ENCODE measurements at regions not wholly inside any gene's neighbourhood (a gene's known extent, or its start where the extent isn't known, plus 50 kb on each side); places are given as distances from the start of the nearest gene placed in this dataset.

DNA sequence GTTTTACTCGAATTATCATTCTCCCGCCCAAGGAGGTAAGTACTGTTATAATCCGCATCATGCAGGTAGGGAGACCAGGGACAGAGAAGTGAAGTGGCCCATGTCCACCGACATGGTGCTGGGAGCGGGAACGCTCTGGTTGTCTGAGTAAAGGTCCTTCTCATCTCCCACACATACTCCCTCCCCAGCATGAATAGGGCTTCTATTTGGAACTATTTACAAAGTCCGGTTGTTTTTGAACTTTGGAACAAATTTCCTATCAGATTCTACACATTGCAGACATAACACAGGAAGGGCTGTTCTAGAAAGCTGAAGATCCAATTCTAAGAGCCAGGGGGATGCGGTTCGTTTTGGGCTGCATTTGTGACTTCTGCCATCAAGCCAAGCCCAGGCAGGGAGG is 94.8 kb upstream of the TLE3 start (continued):
- TF ChIP-seq YY1 (IDR thresholded peaks at IDR 0.05; ENCODE audit: low read depth, low read length), result no peak
- TF ChIP-seq, protein P1, sequence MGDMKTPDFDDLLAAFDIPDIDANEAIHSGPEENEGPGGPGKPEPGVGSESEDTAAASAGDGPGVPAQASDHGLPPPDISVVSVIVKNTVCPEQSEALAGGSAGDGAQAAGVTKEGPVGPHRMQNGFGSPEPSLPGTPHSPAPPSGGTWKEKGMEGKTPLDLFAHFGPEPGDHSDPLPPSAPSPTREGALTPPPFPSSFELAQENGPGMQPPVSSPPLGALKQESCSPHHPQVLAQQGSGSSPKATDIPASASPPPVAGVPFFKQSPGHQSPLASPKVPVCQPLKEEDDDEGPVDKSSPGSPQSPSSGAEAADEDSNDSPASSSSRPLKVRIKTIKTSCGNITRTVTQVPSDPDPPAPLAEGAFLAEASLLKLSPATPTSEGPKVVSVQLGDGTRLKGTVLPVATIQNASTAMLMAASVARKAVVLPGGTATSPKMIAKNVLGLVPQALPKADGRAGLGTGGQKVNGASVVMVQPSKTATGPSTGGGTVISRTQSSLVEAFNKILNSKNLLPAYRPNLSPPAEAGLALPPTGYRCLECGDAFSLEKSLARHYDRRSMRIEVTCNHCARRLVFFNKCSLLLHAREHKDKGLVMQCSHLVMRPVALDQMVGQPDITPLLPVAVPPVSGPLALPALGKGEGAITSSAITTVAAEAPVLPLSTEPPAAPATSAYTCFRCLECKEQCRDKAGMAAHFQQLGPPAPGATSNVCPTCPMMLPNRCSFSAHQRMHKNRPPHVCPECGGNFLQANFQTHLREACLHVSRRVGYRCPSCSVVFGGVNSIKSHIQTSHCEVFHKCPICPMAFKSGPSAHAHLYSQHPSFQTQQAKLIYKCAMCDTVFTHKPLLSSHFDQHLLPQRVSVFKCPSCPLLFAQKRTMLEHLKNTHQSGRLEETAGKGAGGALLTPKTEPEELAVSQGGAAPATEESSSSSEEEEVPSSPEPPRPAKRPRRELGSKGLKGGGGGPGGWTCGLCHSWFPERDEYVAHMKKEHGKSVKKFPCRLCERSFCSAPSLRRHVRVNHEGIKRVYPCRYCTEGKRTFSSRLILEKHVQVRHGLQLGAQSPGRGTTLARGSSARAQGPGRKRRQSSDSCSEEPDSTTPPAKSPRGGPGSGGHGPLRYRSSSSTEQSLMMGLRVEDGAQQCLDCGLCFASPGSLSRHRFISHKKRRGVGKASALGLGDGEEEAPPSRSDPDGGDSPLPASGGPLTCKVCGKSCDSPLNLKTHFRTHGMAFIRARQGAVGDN (IDR thresholded peaks at IDR 0.05), result no peak
- TF ChIP-seq NR2C1 (IDR thresholded peaks at IDR 0.05), result no peak
- TF ChIP-seq IKZF1 (conservative IDR thresholded peaks at IDR 0.05), result no peak
- TF ChIP-seq EGR1 (IDR thresholded peaks at IDR 0.05; ENCODE audit: borderline replicate concordance in 1 of 2, low read depth in 2 of 2, low read length in 2 of 2), result no peak
- TF ChIP-seq MEF2B (IDR thresholded peaks at IDR 0.05; ENCODE audit: partially characterized antibody, poor library complexity, severe bottlenecking), result no peak

GRCh38 chr15:70192041-70192440 is 94.3 kb upstream of the TLE3 start:
- CTCF ChIA-PET, result no interaction called here
- no peak for TF ChIP-seq RUNX3 (IDR thresholded peaks at IDR 0.05; ENCODE audit: low read length)
- no peak for TF ChIP-seq POLR2AphosphoS2 (IDR thresholded peaks at IDR 0.05; ENCODE audit: low read depth, low read length)
- TF ChIP-seq SMC3 (IDR thresholded peaks at IDR 0.05; ENCODE audit: borderline replicate concordance, low read length), result no peak
- TF ChIP-seq ATF3 (IDR thresholded peaks at IDR 0.05; ENCODE audit: borderline replicate concordance, extremely low read depth, low read depth, low read length), result no peak
- no peak for TF ChIP-seq SPI1 (IDR thresholded peaks at IDR 0.05; ENCODE audit: borderline replicate concordance, insufficient read depth, low read depth, low read length)
- no peak for TF ChIP-seq TCF7 (IDR thresholded peaks at IDR 0.05; ENCODE audit: borderline replicate concordance)
- TF ChIP-seq SRF (IDR thresholded peaks at IDR 0.05; ENCODE audit: low read depth in 2 of 2, low read length in 2 of 2), result no peak
- DNase-seq (ENCODE audit: low read depth, low spot score) (no peak), FAIRE-seq (no peak), ATAC-seq (no peak)
- Histone ChIP-seq H3K4me3 (no peak overlapping the region), H3K9me3 (replicated peaks; ENCODE audit: control insufficient read depth, insufficient read depth, low read length) (no peaks in the 10 kb centered on the region), H3K9ac (ENCODE audit: control insufficient read depth, insufficient read depth, low read length) (no peak overlapping the region), H3K4me1 (ENCODE audit: control insufficient read depth, insufficient read depth, low read length) (peaks cover 9% of the 10 kb centered on the region), H3K4me2 (ENCODE audit: control insufficient read depth, insufficient read depth) (no peak overlapping the region), H4K20me1 (ENCODE audit: control insufficient read depth, insufficient read depth) (no peaks in the 10 kb centered on the region), H3K27me3 (replicated peaks in 1 of 2; ENCODE audit: control insufficient read depth in 2 of 2, insufficient read depth in 2 of 2, low read length in 1 of 2) (peaks cover 0 to 2% of the 10 kb centered on the region in 2 experiments; a peak in 1 of 4 replicates), H3K36me3 (ENCODE audit: control insufficient read depth in 2 of 2, insufficient read depth in 2 of 2, low read length in 1 of 2) (no peaks in the 10 kb centered on the region), H3K27ac (ENCODE audit: control insufficient read depth, insufficient read depth) (no peak overlapping the region), H3K79me2 (ENCODE audit: control insufficient read depth, insufficient read depth, low read length) (no peaks in the 10 kb centered on the region), H2AFZ (ENCODE audit: control insufficient read depth, low read depth, low read length) (no peak overlapping the region)
- in situ Hi-C loops (cut with MboI) (no loop called here), intact Hi-C loops (cut with micrococcal nuclease; ENCODE audit: unreplicated experiment) (no loop called here)
- RAD21 ChIA-PET (ENCODE audit: unreplicated experiment), result no interaction called here
- 61% methylated on average over 3 of the region's 3 CpGs for WGBS (ENCODE audit: insufficient coverage, insufficient replicate concordance, low lambda C conversion rate, missing lambda C conversion rate)
- POLR2A ChIA-PET, result no interaction called here
- SMC1A ChIA-PET (ENCODE audit: uncharacterized antibody, unreplicated experiment), result no interaction called here
- no TSS peak for BruUV-seq (replicated peaks)
